ENCODE measurements at regions not wholly inside any gene's neighbourhood (a gene's known extent, or its start where the extent isn't known, plus 50 kb on each side); places are given as distances from the start of the nearest gene placed in this dataset.

- H3K4me3 ChIP-seq (replicated peaks; ENCODE audit: low read depth, low read length), result no peak overlapping the region
- no peak for TF ChIP-seq CTCF (IDR thresholded peaks at IDR 0.05; ENCODE audit: low read depth, low read length, missing control alignments)
- no peak for DNase-seq (ENCODE audit: extremely low read depth, low read depth)
These were observed 107.5 kb upstream of the CLDN14 start for GRCh38 chr21:36587388-36587787.

GRCh38 chr21:36589352-36589971, 109.5 kb upstream of the SIM2 start:
- peak; percentile 76 for TF ChIP-seq CTCF (IDR thresholded peaks at IDR 0.05; ENCODE audit: low read depth, low read length, missing control alignments)
- no peak overlapping the region for H3K4me3 ChIP-seq (replicated peaks; ENCODE audit: low read depth, low read length)
- DNase-seq (ENCODE audit: extremely low read depth, low read depth), result peak; percentile 44

- no peak for TF ChIP-seq CTCF (IDR thresholded peaks at IDR 0.05; ENCODE audit: low read depth, low read length, missing control alignments)
- no peak for DNase-seq (ENCODE audit: extremely low read depth, low read depth)
- no peak overlapping the region for H3K4me3 ChIP-seq (replicated peaks; ENCODE audit: low read depth, low read length)
These were observed 107.5 kb upstream of the SIM2 start for GRCh38 chr21:36591326-36591970.

- no peak overlapping the region for H3K4me3 ChIP-seq (replicated peaks; ENCODE audit: low read depth, low read length)
- no peak for TF ChIP-seq CTCF (IDR thresholded peaks at IDR 0.05; ENCODE audit: low read depth, low read length, missing control alignments)
- DNase-seq (ENCODE audit: extremely low read depth, low read depth), result no peak
These were observed 102.7 kb upstream of the SIM2 start for GRCh38 chr21:36596174-36596573.

GRCh38 chr21:36601362-36601761, 97.6 kb upstream of the SIM2 start:
- DNase-seq (ENCODE audit: extremely low read depth, low read depth), result no peak
- no peak for TF ChIP-seq CTCF (IDR thresholded peaks at IDR 0.05; ENCODE audit: low read depth, low read length, missing control alignments)
- no peak overlapping the region for H3K4me3 ChIP-seq (replicated peaks; ENCODE audit: low read depth, low read length)

- no peak overlapping the region for H3K4me3 ChIP-seq (replicated peaks; ENCODE audit: low read depth, low read length)
- DNase-seq (ENCODE audit: extremely low read depth, low read depth), result no peak
- TF ChIP-seq CTCF (IDR thresholded peaks at IDR 0.05; ENCODE audit: low read depth, low read length, missing control alignments), result no peak
These were observed 96.2 kb upstream of the SIM2 start for GRCh38 chr21:36602735-36603134.

Measured in HFF-Myc (cell line).